ENCODE measurements at regions not wholly inside any gene's neighbourhood (a gene's known extent, or its start where the extent isn't known, plus 50 kb on each side); places are given as distances from the start of the nearest gene placed in this dataset.

GRCh38 chr20:51939259-51939585 is 136.9 kb upstream of the SALL4 start (continued):
- TF ChIP-seq CREB5 (CRISPR knock-in tag; IDR thresholded peaks at IDR 0.05; ENCODE audit: low read depth) (no peak), PPARA (CRISPR knock-in tag; IDR thresholded peaks at IDR 0.05; ENCODE audit: borderline replicate concordance) (no peak), ZFP30 (CRISPR knock-in tag; IDR thresholded peaks at IDR 0.05) (no peak), PATZ1 (CRISPR knock-in tag; IDR thresholded peaks at IDR 0.05; ENCODE audit: borderline replicate concordance) (no peak), CSDC2 (CRISPR knock-in tag; IDR thresholded peaks at IDR 0.05) (no peak), GLIS3 (CRISPR knock-in tag; IDR thresholded peaks at IDR 0.05) (no peak), ZNF8 (CRISPR knock-in tag; IDR thresholded peaks at IDR 0.05) (no peak), RARB (CRISPR knock-in tag; IDR thresholded peaks at IDR 0.05) (no peak), TCF4 (CRISPR knock-in tag; IDR thresholded peaks at IDR 0.05; ENCODE audit: borderline replicate concordance) (no peak), ESRRG (CRISPR knock-in tag; IDR thresholded peaks at IDR 0.05) (no peak), POU6F1 (CRISPR knock-in tag; IDR thresholded peaks at IDR 0.05; ENCODE audit: borderline replicate concordance, low read depth) (no peak), ZNF70 (CRISPR knock-in tag; IDR thresholded peaks at IDR 0.05) (no peak)

- TF ChIP-seq POU6F1 (CRISPR knock-in tag; IDR thresholded peaks at IDR 0.05; ENCODE audit: borderline replicate concordance, low read depth) (no peak), RARB (CRISPR knock-in tag; IDR thresholded peaks at IDR 0.05) (no peak), PATZ1 (CRISPR knock-in tag; IDR thresholded peaks at IDR 0.05; ENCODE audit: borderline replicate concordance) (no peak), PPARA (CRISPR knock-in tag; IDR thresholded peaks at IDR 0.05; ENCODE audit: borderline replicate concordance) (no peak)
Observed at GRCh38 chr20:51938559-51939258, 136.4 kb upstream of the SALL4 start.

GRCh38 chr20:51937779-51938178 is 135.5 kb upstream of the SALL4 start:
- ATAC-seq: no peak
- no peak for TF ChIP-seq GLIS3 (CRISPR knock-in tag; IDR thresholded peaks at IDR 0.05)
- TF ChIP-seq ZC3H10 (CRISPR knock-in tag; IDR thresholded peaks at IDR 0.05): no peak
- no peak for TF ChIP-seq PATZ1 (CRISPR knock-in tag; IDR thresholded peaks at IDR 0.05; ENCODE audit: borderline replicate concordance)
- no peak for TF ChIP-seq ESRRG (CRISPR knock-in tag; IDR thresholded peaks at IDR 0.05)

More at GRCh38 chr20:51938559-51939258, 136.4 kb upstream of the SALL4 start:
- no peak for ATAC-seq

- ATAC-seq: no peak
- no peak for TF ChIP-seq ESRRG (CRISPR knock-in tag; IDR thresholded peaks at IDR 0.05)
- TF ChIP-seq BACH2 (CRISPR knock-in tag; IDR thresholded peaks at IDR 0.05; ENCODE audit: borderline replicate concordance): no peak
- TF ChIP-seq ZC3H10 (CRISPR knock-in tag; IDR thresholded peaks at IDR 0.05): no peak
- no peak for TF ChIP-seq ZFP3 (CRISPR knock-in tag; IDR thresholded peaks at IDR 0.05)
- no peak for TF ChIP-seq GLIS3 (CRISPR knock-in tag; IDR thresholded peaks at IDR 0.05)
- no peak for TF ChIP-seq CREB5 (CRISPR knock-in tag; IDR thresholded peaks at IDR 0.05; ENCODE audit: low read depth)
- TF ChIP-seq TSHZ2 (CRISPR knock-in tag; IDR thresholded peaks at IDR 0.05): no peak
- no peak for TF ChIP-seq CSDC2 (CRISPR knock-in tag; IDR thresholded peaks at IDR 0.05)
- no peak for TF ChIP-seq ARNTL (CRISPR knock-in tag; IDR thresholded peaks at IDR 0.05; ENCODE audit: borderline replicate concordance, low read depth)
Observed at GRCh38 chr20:51936377-51936776, 134.1 kb upstream of the SALL4 start.

All from SK-N-SH treated with all-trans-retinoic acid at 6 μM for 48 hours (cell line).